GM12878 (cell line): ENCODE measurements at regions not wholly inside any gene's neighbourhood (a gene's known extent, or its start where the extent isn't known, plus 50 kb on each side); places are given as distances from the start of the nearest gene placed in this dataset.
A peak's percentile ranks its signal among the peaks of the same experiment; 100 is the strongest.

Source experiments
- ATAC-seq: fragments of 200-7000 bp; cut with Tn5 transposase; 3 replicates; pipeline ENCODE4 v1.9.1; 2020; ENCODE audit warnings: mild to moderate bottlenecking, moderate library complexity
- BruUV-seq: library from RNA; stranded (reverse); fragments of 400-500 nt; replicated peaks from 2 replicates; lab custom pipeline; 2021; lab: Mats Ljungman, UMichigan
- CTCF ChIA-PET: fragments of 300-600 bp; sonication (Branson Sonifier 250); formaldehyde crosslinking; extraction: SDS; loops from one replicate; lab custom pipeline; 2021; ENCODE audit warnings: inconsistent platforms; lab: Yijun Ruan, JAX
- POLR2A ChIA-PET: fragments of 350-600 bp; formaldehyde crosslinking; extraction: SDS; loops from one replicate; lab custom pipeline; 2021; ENCODE audit warnings: inconsistent platforms; lab: Charles Lee
- RAD21 ChIA-PET: fragments of 300-600 bp; sonication (Branson Sonifier 250); formaldehyde crosslinking; loops from one replicate; lab custom pipeline; 2023; ENCODE audit warnings: antibody characterized with exemption; ENCODE audit not compliant: unreplicated experiment; lab: Charles Lee
- SMC1A ChIA-PET: fragments of 300-600 bp; sonication (Branson Sonifier 250); formaldehyde crosslinking; loops from one replicate; lab custom pipeline; 2023; ENCODE audit not compliant: unreplicated experiment, uncharacterized antibody; lab: Charles Lee
- DNase-seq: peaks from one replicate; pipeline ENCODE4 v3.0.0-alpha.2; 2011; ENCODE audit warnings: low read depth, low spot score
- FAIRE-seq: peaks from 3 replicates; lab custom pipeline; 2011; peaks lifted over from hg19 to GRCh38; lab: Jason Lieb, UNC
- H2AFZ ChIP-seq: 2 replicates; pipeline ENCODE4 v1.6.0; 2011; ENCODE audit warnings: low read depth, low read length, control low read depth; ENCODE audit not compliant: control insufficient read depth
- H3K27ac ChIP-seq: 2 replicates; pipeline ENCODE4 v1.5.1; 2011; ENCODE audit warnings: control low read depth; ENCODE audit not compliant: control insufficient read depth, insufficient read depth
- H3K27me3 ChIP-seq, 2 experiments: replicated peaks in 1 of 2; 2 replicates each; pipeline versions ENCODE4 v1.6.0 to v1.6.1; 2011; ENCODE audit warnings: low read length in 1 of 2; ENCODE audit not compliant: control insufficient read depth in 2 of 2, insufficient read depth in 2 of 2
- H3K36me3 ChIP-seq, 2 experiments: 2 replicates each; pipeline ENCODE4 v1.5.1; 2011; ENCODE audit warnings: low read length in 1 of 2; ENCODE audit not compliant: control insufficient read depth in 2 of 2, insufficient read depth in 2 of 2
- H3K4me1 ChIP-seq: 2 replicates; pipeline ENCODE4 v1.6.1; 2011; ENCODE audit warnings: mild to moderate bottlenecking, low read length, moderate library complexity, mixed read lengths; ENCODE audit not compliant: control insufficient read depth, insufficient read depth
- H3K4me2 ChIP-seq: 2 replicates; pipeline ENCODE4 v1.6.0; 2011; ENCODE audit warnings: control low read depth; ENCODE audit not compliant: control insufficient read depth, insufficient read depth
- H3K4me3 ChIP-seq: fragments of 200-600 bp; sonication (generic); 2 replicates; pipeline ENCODE4 v1.5.1; 2016
- H3K79me2 ChIP-seq: 2 replicates; pipeline ENCODE4 v1.6.0; 2011; ENCODE audit warnings: low read length; ENCODE audit not compliant: control insufficient read depth, insufficient read depth
- H3K9ac ChIP-seq: 2 replicates; pipeline ENCODE4 v1.8.0; 2011; ENCODE audit warnings: low read length, control low read depth, mixed read lengths; ENCODE audit not compliant: control insufficient read depth, insufficient read depth
- H3K9me3 ChIP-seq: replicated peaks from 3 replicates; pipeline ENCODE4 v1.5.1; 2011; ENCODE audit warnings: mild to moderate bottlenecking, low read length; ENCODE audit not compliant: control insufficient read depth, insufficient read depth
- H4K20me1 ChIP-seq: 2 replicates; pipeline ENCODE4 v1.6.0; 2011; ENCODE audit not compliant: control insufficient read depth, insufficient read depth
- CEBPB ChIP-seq, 2 experiments: fragments of 150-350 bp in 1 of 2; IDR thresholded peaks; 2 replicates each; pipeline ENCODE4 v1.6.1; 2012 to 2014; ENCODE audit warnings: low read depth in 2 of 2, low read length in 2 of 2, borderline replicate concordance in 1 of 2, inconsistent platforms in 1 of 2
- CTCF ChIP-seq, 3 experiments: IDR thresholded peaks in 2 of 3; conservative IDR thresholded peaks in 1 of 3; 2 replicates each; pipeline ENCODE4 v1.5.1; 2011; ENCODE audit warnings: low read depth in 3 of 3, low read length in 3 of 3, mild to moderate bottlenecking in 3 of 3, control low read depth in 2 of 3, moderate library complexity in 2 of 3, inconsistent platforms in 1 of 3, mixed read lengths in 1 of 3; ENCODE audit not compliant: control insufficient read depth in 2 of 3, insufficient read depth in 1 of 3; ENCODE audit errors: extremely low read depth in 1 of 3
- HSF1 ChIP-seq: fragments of 150-350 bp; IDR thresholded peaks from 2 replicates; pipeline ENCODE4 v1.6.1; 2014; ENCODE audit warnings: mild to moderate bottlenecking, low read depth, low read length
- RAD21 ChIP-seq: IDR thresholded peaks from 2 replicates; pipeline ENCODE4 v1.6.1; 2011; ENCODE audit warnings: mild to moderate bottlenecking, low read depth, low read length, moderate library complexity; ENCODE audit not compliant: insufficient read depth
- SMC3 ChIP-seq: IDR thresholded peaks from 2 replicates; pipeline ENCODE4 v1.6.1; 2011; ENCODE audit warnings: low read length, improper control_type of control experiment, borderline replicate concordance
- WGBS: methylation state at CpG from one replicate; pipeline ENCODE4 v1.1.6; 2016; ENCODE audit warnings: low lambda C conversion rate; ENCODE audit not compliant: insufficient replicate concordance, insufficient coverage; ENCODE audit errors: missing lambda C conversion rate; 5-methylcytosine and 5-hydroxymethylcytosine counted together
- in situ Hi-C: fragments of 300-500 bp; cut with MboI; formaldehyde crosslinking; loops from 9 replicates; pipeline ENCODE4 v1.14.3; 2018; ENCODE audit warnings: mixed read lengths
- intact Hi-C: fragments of 100-400 bp; cut with micrococcal nuclease; formaldehyde crosslinking; loops from one replicate; pipeline ENCODE4 v1.14.2; 2022; ENCODE audit not compliant: unreplicated experiment

- intact Hi-C loops (loop anchor here (2.0 kb wide), 1 partner anchor 399 kb away; no protein-coding TSS in a partner anchor), in situ Hi-C loops (no loop called here)
- BruUV-seq = no TSS peak
- H3K79me2 ChIP-seq = no peaks in the 10 kb centered on the region
- H2AFZ ChIP-seq = no peak overlapping the region
- peak; percentile 95 for ATAC-seq
- H4K20me1 ChIP-seq = no peaks in the 10 kb centered on the region
- DNase-seq = no peak
- no peaks in the 10 kb centered on the region for H3K9me3 ChIP-seq
- H3K4me2 ChIP-seq = no peak overlapping the region
- H3K27ac ChIP-seq = no peak overlapping the region
- no peaks in the 10 kb centered on the region for H3K36me3 ChIP-seq
- FAIRE-seq = no peak
- WGBS = 0% methylated on average over 2 of the region's 2 CpGs
- no peak overlapping the region for H3K9ac ChIP-seq
- ChIA-PET CTCF (interaction anchor here (0.6 to 3.8 kb wide), 14 partner anchors 10 to 437 kb away, joined by 3 to 63 read pairs (median 4); no protein-coding TSS in a partner anchor), RAD21 (interaction anchor here (1.0 to 3.3 kb wide), 2 partner anchors 397 to 399 kb away, joined by 4 to 28 read pairs; no protein-coding TSS in a partner anchor), POLR2A (no interaction called here), SMC1A (interaction anchor here (0.6 to 3.8 kb wide), 7 partner anchors 10 to 422 kb away, joined by 3 to 16 read pairs (median 4); no protein-coding TSS in a partner anchor)
- no peaks in the 10 kb centered on the region for H3K27me3 ChIP-seq
- no peak overlapping the region for H3K4me3 ChIP-seq
- TF ChIP-seq SMC3 (peak; percentile 32; the same call in 1 of the 2 replicates), CTCF (IDR thresholded peaks at IDR 0.05 in 2 of 3, conservative IDR thresholded peaks at IDR 0.05 in 1 of 3; ENCODE audit: control insufficient read depth in 2 of 3, extremely low read depth in 1 of 3, insufficient read depth in 1 of 3, low read depth in 3 of 3, low read length in 3 of 3) (peak; percentile 56 to 63 (median 58)), RAD21 (peak; percentile 54), CEBPB (IDR thresholded peaks at IDR 0.05; ENCODE audit: borderline replicate concordance in 1 of 2, low read depth in 2 of 2, low read length in 2 of 2) (no peak), HSF1 (no peak)
- TF ChIP-seq, all 136 proteins: peak for 3
- no peaks in the 10 kb centered on the region for H3K4me1 ChIP-seq
Measured at GRCh38 chr9:17063535-17064135, 71.2 kb upstream of the CNTLN start.
